DMS 273 (cell line): ENCODE measurements at regions not wholly inside any gene's neighbourhood (a gene's known extent, or its start where the extent isn't known, plus 50 kb on each side); places are given as distances from the start of the nearest gene placed in this dataset.

Experiments used
- DNase-seq: peaks from one replicate; lab custom pipeline; 2025; ENCODE audit not compliant: unreplicated experiment; lab: John Stamatoyannopoulos, UW

- DNase-seq, result no peak
Observed at GRCh38 chr15:70291305-70292075, 193.8 kb upstream of the TLE3 start.

- DNase-seq, result no peak
Observed at GRCh38 chr15:70290708-70291107, 193.0 kb upstream of the TLE3 start.

GRCh38 chr15:70289191-70289955 lies 191.7 kb upstream of the TLE3 start:
- DNase-seq, result no peak

GRCh38 chr15:70286113-70286806 lies 188.5 kb upstream of the TLE3 start:
- no peak for DNase-seq

- no peak for DNase-seq
Observed at GRCh38 chr15:70284438-70285214, 186.9 kb upstream of the TLE3 start.

GRCh38 chr15:70283511-70283910 lies 185.8 kb upstream of the TLE3 start:
- DNase-seq, result no peak

- no peak for DNase-seq
Observed at GRCh38 chr15:70281811-70282307, 184.1 kb upstream of the TLE3 start.

- DNase-seq, result no peak
Observed at GRCh38 chr15:70281261-70281810, 183.6 kb upstream of the TLE3 start.

- DNase-seq, result no peak
Observed at GRCh38 chr15:70280781-70281180, 183.1 kb upstream of the TLE3 start.

- DNase-seq, result no peak
Observed at GRCh38 chr15:70279096-70279495, 181.4 kb upstream of the TLE3 start.

- DNase-seq, result no peak
Observed at GRCh38 chr15:70278644-70279043, 180.9 kb upstream of the TLE3 start.

- no peak for DNase-seq
Observed at GRCh38 chr15:70277556-70277955, 179.8 kb upstream of the TLE3 start.

GRCh38 chr15:70276401-70276800 lies 178.7 kb upstream of the TLE3 start:
- DNase-seq, result no peak

GRCh38 chr15:70275461-70276138 lies 177.9 kb upstream of the TLE3 start:
- DNase-seq, result no peak

- DNase-seq, result no peak
Observed at GRCh38 chr15:70274908-70275307, 177.2 kb upstream of the TLE3 start.

- no peak for DNase-seq
Observed at GRCh38 chr15:70274255-70274880, 176.7 kb upstream of the TLE3 start.

GRCh38 chr15:70273808-70274207 lies 176.1 kb upstream of the TLE3 start:
- DNase-seq, result no peak

- no peak for DNase-seq
Observed at GRCh38 chr15:70272565-70273355, 175.0 kb upstream of the TLE3 start.
